ENCODE measurements at regions not wholly inside any gene's neighbourhood (a gene's known extent, or its start where the extent isn't known, plus 50 kb on each side); places are given as distances from the start of the nearest gene placed in this dataset.

DNA sequence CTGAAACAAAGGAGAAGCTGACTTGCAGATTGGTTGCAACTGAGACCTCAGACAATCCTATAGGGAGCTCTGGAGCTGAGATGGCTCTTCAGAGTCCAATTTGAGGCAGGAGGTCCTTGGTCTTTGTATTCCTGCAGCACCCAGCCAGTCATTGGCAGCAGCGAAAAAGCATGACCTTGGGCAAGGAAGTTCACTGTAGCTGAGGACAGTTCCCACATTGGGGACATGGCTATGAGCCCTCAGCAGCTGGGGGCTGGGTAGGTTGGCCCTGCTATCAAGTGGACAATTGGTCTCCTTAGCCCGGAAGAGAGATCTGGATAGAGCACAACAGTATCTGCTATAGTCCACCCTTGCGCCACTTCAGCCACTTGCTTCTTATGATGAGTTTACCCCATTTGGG, 56.9 kb upstream of the ATP6AP2 start:
- TF ChIP-seq POLR2A (IDR thresholded peaks at IDR 0.05), result no peak
- TF ChIP-seq EP300 (IDR thresholded peaks at IDR 0.05; ENCODE audit: low read depth), result no peak
- TF ChIP-seq, protein P1, sequence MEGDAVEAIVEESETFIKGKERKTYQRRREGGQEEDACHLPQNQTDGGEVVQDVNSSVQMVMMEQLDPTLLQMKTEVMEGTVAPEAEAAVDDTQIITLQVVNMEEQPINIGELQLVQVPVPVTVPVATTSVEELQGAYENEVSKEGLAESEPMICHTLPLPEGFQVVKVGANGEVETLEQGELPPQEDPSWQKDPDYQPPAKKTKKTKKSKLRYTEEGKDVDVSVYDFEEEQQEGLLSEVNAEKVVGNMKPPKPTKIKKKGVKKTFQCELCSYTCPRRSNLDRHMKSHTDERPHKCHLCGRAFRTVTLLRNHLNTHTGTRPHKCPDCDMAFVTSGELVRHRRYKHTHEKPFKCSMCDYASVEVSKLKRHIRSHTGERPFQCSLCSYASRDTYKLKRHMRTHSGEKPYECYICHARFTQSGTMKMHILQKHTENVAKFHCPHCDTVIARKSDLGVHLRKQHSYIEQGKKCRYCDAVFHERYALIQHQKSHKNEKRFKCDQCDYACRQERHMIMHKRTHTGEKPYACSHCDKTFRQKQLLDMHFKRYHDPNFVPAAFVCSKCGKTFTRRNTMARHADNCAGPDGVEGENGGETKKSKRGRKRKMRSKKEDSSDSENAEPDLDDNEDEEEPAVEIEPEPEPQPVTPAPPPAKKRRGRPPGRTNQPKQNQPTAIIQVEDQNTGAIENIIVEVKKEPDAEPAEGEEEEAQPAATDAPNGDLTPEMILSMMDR (IDR thresholded peaks at IDR 0.05), result no peak
- no peak for TF ChIP-seq POLR2AphosphoS5 (IDR thresholded peaks at IDR 0.05)

All from transverse colon (tissue), 4 donors.